ENCODE measurements at regions not wholly inside any gene's neighbourhood (a gene's known extent, or its start where the extent isn't known, plus 50 kb on each side); places are given as distances from the start of the nearest gene placed in this dataset.
A peak's percentile ranks its signal among the peaks of the same experiment; 100 is the strongest.
"Not testable (repeated sequence)": the region's sequence is repeated elsewhere in the genome, so short reads cannot be mapped to it uniquely, and the experiment has no call there.

DNA sequence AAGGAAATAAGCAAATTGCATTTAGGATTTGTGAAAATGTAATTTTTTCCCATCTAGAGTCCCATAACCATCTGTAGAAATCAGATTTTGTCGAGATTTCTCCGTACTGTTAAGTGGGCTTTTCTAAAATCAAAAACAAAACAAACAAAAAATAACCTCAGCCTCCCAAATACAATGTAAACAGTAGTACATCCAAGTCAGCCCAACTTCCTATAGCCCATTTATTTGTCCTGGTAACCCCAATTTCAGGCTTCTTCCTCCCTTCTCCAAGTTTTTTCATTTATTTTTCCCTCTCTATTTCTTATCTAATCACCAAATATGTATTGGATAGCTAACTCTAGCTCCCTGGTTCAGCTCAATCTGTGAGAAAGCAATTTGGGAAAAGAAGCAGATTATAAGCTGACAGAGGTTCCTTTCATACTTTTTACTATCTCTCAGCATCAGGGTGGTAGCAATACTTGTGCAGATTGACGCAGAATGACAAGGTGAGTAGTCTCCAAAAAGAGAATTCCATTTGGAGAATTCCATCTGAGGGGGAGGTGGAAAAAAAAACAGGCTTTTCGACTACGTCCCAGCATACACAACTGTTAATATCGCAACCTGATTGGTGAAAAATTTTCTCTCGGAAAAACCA lies 132.6 kb upstream of the BTN3A2 start:
- DNase-seq (ENCODE audit: low read depth in 2 of 3, low spot score in 1 of 3), result no peak

DNA sequence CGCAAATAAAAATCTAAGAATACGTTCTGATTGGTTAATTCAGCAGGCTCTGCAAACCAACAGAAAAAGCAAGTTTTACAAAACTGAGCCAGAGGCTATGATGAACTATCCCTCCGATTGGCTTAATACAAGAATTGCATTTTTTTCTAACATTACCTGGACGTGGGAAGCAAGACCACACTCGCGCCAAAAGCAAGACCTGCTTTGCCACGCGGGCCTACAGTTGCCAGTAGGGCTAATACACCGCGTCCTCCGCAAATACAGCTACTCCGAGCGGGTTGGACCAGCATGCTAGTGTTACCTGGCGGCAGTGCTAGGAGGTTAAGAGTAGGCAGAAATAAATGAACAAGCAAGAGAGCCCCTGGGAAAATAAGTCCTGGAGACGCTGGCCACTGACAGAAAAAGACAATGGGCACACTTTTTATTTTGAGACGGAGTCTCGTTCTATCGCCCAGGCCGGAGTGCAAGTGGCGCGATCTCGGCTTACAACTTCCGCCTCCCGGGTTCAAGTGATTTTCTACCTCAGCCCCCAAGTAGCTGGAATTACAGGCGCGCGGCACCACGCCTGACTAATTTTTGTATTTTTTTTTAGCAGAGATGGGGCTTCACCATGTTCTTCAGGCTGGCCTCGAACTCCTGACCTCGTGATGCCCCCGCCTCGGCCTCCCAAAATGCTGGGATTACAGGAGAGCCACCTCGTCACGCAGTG lies 131.9 kb upstream of the BTN3A2 start:
- peak in 2 of 3 donors; percentile 55 to 60 for DNase-seq (ENCODE audit: low read depth in 2 of 3, low spot score in 1 of 3)

DNA sequence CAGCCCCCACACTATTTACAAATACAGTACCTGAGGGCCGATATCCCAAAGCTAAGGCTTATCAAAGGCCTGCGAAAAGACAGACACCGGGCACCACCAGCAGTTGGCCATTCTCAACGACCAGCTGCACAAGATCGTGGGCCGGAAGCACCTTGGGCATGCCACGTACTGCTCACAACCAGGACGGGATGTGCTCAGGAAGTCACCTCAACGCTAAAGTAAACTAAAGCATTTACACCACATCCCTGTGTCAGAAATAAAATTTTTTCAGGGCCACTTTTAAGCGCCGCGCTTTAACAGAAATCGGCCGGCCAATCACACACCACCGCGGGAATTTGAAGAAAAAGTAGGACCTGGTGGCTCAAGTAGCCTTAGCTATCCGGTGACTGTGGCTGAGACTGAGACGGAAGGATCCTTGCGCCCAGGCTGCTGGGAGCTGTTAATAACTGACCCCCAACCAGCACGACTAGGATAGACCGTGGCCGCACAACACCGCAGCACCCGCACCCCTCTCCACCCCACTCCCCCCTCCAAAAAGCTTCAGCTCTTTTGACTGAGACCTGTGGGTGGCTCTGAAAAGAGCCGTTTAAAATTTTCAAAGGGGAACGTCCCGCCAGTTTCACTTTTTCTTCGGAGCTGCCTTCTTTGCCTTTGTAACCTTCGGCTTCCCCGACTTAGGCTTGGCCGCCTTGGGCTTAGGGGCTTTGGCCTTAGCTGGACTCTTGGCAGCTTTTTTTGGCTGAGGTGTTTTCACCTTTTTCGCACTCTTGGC lies 131.2 kb upstream of the BTN3A2 start:
- peak; percentile 53 to 79 (median 74) for DNase-seq (ENCODE audit: low read depth in 2 of 3, low spot score in 1 of 3)

DNA sequence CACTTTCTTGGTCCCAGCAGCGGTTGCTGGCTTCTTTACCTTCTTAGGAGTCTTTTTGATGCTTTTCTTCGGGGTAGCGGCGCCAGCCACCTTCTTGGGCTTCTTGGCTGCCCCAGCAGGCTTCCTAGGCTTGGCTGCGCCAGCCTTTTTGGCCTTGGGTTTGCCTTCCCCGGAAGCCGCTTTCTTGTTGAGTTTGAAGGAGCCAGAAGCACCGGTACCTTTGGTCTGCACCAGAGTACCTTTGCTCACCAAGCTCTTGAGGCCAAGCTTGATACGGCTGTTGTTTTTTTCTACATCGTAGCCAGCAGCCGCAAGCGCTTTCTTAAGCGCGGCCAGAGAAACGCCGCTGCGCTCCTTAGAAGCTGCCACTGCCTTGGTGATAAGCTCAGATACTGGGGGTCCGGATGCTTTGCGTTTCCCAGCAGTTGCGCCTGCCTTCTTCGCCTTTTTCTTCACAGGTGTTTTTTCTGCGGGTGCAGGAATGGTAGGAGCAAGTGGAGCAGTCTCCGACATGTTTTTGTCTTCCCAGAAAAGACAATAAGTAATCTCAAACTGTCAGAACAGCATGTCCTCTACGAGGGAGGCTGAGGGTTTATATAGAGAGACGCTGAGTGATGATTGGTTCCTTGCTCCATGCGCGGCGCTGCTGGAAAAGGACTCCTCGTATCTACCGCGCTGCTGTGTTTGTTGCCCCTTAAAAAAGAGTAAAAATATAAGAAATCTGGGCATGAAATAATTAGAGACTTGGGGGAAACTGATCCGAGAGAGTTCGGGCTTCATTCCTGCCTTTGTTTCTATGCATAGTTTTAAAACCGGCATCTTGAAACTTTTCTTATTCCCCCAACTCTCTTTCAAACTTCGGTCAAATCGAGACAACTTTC lies 130.3 kb upstream of the BTN3A2 start:
- peak; percentile 63 to 83 (median 66) for DNase-seq (ENCODE audit: low read depth in 2 of 3, low spot score in 1 of 3)

DNA sequence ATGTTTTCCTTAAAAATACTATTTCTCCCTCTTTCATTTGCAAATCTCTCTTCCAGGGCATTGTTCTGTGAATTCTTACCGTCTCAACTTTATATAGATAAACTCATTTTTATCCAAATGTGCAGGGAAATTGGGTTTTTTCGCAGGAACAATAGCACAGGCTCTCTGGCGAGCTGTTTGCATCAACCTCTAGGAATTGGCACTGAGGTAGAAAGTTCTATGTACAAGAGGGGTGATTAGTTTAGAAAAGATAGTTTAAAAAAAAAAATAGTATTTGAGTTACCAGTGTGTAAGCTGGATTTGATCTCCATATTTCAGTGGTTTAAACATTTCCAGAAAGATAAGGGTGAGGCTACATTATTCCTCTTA lies 129.7 kb upstream of the BTN3A2 start:
- DNase-seq (ENCODE audit: low read depth in 2 of 3, low spot score in 1 of 3), result no peak

DNA sequence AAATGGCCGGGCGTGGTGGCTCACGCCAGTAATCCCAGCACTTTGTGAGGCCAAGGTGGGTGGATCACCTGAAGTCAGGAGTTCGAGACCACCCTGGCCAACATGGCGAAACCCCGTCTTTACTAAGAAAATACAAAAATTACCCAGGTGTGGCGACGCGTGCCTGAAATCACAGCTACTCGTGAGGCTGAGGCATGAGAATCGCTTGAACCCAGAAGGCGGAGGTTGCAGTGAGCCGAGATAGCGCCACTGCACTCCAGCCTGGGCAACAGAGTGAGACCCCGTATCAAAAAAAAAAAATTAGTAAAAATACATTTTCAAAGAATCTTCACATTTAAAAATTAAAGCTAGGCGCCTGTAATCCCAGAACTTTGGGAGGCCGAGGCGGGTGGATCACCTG lies 125.6 kb upstream of the BTN3A2 start:
- DNase-seq (ENCODE audit: low read depth in 2 of 3, low spot score in 1 of 3), result not testable (repeated sequence)

DNA sequence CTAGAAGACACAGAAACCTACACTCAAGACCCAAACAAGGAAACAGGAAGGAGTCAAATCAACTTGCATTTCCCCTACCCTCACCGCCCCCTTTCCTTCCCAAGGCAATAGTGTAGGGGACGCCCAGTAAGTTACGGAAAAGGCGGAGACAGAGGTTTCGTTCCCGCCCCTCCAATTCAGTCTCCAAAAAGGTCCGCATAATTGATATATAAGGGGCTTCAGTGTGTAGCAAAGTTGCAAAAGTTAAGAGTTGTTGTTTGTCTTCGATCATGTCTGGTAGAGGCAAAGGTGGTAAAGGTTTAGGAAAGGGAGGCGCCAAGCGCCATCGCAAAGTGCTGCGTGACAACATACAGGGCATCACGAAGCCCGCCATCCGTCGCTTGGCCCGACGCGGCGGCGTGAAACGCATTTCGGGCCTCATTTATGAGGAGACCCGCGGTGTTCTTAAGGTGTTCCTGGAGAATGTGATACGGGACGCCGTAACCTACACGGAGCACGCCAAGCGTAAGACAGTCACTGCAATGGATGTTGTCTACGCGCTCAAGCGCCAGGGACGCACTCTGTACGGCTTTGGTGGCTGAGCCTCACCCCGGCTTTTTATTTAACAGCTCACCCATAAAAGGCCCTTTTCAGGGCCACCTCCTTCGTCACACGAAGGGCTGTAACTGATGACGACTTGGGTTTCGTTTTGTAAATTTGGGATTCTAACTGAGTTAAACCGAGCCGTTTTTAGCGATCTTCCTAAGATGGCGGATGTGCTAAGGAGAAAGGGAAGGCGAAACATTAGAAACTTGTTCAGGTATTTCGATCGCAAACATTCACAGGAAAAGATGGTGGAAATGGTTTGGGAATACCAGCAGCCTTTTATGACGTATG lies 124.6 kb upstream of the BTN3A2 start:
- peak; percentile 53 to 81 (median 66) for DNase-seq (ENCODE audit: low read depth in 2 of 3, low spot score in 1 of 3)

DNA sequence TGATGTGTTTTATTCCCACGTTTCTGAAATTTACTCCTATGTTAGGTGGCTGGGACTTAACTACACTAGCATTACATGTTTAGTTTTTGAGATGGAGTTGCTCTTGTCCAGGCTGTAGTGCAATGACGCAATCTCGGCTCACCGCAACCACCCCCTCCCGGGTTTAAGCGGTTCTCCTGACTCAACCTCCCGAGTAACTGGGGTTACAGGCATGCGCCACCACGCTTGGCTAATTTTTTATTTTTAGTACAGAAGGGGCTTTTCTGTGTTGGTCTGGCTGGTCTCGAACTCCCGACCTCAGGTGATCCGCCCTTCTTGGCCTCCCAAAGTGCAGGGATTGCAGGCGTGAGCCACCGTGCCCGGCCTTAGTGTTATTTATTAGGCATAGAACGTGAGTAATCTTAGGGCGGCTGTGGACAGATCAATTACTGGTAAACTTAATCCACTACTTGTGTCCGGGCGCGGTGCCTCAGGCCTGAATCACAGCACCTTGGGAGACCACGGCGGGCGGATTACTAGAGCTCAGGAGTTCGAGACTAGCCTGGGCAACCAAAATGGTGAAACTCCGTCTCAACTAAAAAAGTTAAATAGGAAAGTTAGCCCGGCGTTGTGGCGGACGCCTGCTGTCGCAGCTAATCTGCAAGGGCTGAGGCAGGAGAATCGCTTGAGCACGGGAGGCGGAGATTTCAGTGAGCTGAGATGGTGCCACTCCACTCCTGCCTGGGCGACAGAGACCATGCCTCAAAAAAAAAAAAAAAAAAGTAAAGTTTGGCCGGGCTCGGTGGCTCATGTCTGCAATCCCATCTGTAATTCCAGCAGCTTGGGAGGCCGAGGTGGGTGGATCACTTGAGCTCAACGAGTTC lies 123.7 kb upstream of the BTN3A2 start:
- DNase-seq (ENCODE audit: low read depth in 2 of 3, low spot score in 1 of 3), result peak in 2 of 3 donors; percentile 64 to 73

DNA sequence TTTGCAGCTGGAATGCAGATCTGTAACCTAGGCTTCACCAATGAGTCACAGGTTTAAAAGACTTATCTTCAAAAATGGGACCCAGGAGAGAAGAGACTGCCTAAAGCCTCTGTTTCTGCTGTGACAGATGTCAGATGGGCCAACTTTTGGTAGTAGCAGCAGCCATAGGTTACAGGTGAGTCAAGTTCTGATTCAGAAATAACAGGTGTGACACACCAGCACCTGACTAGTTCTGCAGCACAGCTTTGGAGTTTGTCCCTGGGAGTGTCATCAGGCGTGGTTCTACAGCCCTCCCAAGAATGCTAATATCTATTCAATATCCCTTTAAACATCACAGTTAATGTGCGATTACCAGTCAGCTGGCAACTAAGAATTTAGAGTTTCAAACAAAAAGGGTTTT lies 121.9 kb upstream of the BTN3A2 start:
- DNase-seq (ENCODE audit: low read depth in 2 of 3, low spot score in 1 of 3), result no peak

DNA sequence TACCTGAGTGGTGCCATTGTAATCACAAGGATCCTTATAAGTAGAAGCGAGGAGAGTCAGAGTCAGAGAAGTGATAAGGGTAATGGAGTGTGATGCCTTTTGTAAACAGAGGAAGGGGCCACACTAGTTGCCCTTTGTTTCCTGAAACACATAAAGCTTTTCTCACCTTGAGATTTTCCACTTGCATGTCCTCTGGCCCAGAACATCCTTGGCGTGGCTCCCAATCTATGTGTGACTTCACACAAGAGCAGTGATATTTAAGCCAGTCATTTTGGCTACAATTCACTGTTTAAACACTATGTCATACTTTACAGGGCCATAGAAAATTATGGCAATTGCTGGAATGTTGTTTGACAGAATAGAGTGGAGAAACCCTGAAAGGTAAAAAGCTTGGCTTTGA lies 121.2 kb upstream of the BTN3A2 start:
- no peak for DNase-seq (ENCODE audit: low read depth in 2 of 3, low spot score in 1 of 3)

DNA sequence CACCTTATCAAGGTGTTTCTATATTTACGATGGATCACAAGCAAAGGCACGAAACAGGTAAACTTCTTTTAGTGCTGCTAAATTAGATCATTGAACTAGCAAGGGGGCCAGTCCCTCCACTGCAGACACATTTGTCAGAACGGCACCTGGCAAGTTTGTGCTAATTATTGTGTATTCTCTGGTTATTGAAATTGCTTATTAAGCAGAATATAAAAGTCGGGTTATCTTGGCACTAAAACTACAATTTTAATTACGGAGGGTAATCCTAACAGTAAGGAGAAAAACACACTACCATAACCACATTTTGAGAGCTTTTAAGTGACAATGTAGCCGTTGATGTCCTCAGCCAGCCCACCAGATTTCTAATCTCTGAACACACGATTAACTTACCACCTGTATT lies 118.9 kb upstream of the BTN3A2 start:
- no peak for DNase-seq (ENCODE audit: low read depth in 2 of 3, low spot score in 1 of 3)

DNA sequence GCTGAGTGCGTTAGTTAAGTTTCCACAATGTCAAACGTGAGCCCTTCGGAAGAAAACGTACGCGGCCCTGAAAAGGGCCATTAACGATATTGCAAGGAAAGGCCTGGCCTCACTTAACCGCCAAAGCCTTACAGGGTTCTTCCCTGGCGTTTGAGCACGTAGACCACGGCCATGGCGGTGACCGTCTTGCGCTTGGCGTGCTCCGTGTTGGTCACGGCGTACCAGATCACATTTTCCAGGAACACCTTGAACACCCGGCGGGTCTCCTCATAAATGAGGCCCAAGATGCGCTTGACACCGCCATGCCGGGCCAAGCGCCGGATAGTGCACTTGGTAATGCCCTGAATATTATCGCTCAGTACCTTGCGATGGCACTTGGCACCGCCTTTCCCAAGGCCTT lies 118.4 kb upstream of the BTN3A2 start:
- no peak for DNase-seq (ENCODE audit: low read depth in 2 of 3, low spot score in 1 of 3)

DNA sequence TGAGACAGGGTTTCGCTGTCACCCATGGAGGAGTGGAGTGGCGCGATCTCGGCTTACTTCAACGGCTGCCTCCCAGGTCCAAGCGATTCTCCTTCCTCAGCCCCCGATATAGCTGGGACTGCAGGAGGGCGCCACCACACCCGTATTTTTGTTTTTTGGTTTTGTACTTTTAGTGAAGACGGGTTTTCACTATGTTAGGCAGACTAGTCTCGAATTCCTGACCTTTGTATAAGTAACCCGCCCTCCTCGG lies 115.4 kb upstream of the BTN3A2 start:
- peak in 1 of 3 donors; percentile 39 for DNase-seq (ENCODE audit: low read depth in 2 of 3, low spot score in 1 of 3)

DNA sequence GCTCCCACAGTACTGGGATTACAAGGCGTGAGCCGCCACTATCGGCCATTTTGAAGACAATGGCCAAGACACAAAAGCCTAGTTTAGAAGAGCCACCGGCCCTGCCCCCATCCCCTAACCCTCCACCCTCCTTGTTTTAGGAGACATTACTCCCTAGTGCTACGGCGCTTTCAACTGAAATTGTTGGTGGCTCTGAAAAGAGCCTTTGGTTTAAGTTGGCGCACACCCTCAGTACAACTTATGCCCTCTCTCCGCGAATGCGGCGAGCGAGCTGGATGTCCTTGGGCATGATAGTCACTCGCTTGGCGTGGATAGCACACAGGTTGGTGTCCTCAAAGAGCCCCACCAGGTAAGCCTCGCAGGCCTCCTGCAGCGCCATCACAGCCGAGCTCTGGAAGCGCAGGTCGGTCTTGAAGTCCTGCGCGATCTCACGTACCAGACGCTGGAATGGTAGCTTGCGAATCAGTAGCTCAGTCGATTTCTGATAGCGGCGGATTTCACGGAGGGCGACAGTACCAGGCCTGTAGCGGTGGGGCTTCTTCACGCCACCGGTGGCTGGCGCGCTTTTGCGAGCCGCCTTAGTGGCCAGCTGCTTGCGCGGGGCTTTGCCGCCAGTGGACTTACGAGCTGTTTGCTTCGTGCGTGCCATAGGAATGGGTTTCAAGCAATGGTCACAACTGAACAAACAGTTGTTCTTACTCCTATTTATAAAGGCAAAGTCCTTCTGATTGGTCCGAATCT lies 114.9 kb upstream of the BTN3A2 start:
- peak; percentile 59 to 65 (median 62) for DNase-seq (ENCODE audit: low read depth in 2 of 3, low spot score in 1 of 3)

DNA sequence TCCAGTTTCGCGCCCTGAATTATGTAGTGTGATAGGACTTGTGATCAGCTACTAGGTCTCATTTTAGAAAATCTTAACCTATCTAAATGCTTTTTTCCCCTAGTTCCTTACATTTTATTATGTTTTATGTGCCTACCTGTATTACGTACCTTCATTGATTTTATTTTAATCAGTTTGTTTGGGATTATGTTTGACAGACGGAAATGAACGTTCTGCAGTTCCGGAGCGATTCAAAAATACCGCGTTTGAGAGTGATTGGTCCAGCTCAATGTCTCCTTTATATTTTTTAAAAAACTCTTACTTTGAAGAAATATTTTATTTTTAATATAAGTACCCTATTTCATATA lies 114.3 kb upstream of the BTN3A2 start:
- no peak for DNase-seq (ENCODE audit: low read depth in 2 of 3, low spot score in 1 of 3)

DNA sequence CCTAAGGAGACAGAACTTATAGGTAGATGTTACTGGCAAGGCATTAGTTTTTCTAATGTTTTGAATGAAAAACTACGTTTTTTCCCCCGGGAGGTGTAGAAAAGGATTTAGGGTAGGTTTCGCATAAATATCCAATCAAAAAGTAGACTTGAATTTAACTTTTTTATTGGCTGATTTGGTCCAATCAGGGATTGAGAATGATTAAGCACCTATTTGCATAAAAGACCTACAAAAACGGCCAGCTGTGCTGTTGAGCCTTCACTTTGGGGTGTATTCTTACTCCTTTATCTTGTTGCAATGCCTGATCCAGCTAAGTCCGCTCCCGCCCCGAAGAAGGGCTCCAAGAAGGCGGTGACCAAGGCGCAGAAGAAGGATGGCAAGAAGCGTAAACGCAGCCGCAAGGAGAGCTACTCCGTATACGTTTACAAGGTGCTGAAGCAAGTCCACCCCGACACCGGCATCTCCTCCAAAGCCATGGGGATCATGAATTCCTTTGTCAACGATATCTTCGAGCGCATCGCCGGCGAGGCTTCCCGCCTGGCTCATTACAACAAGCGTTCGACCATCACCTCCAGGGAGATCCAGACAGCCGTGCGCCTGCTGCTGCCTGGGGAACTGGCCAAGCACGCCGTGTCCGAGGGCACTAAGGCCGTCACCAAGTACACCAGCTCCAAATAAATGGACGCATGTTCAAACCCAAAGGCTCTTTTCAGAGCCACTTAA lies 113.5 kb upstream of the BTN3A2 start:
- DNase-seq (ENCODE audit: low read depth in 2 of 3, low spot score in 1 of 3), result peak; percentile 51 to 64 (median 54)

DNA sequence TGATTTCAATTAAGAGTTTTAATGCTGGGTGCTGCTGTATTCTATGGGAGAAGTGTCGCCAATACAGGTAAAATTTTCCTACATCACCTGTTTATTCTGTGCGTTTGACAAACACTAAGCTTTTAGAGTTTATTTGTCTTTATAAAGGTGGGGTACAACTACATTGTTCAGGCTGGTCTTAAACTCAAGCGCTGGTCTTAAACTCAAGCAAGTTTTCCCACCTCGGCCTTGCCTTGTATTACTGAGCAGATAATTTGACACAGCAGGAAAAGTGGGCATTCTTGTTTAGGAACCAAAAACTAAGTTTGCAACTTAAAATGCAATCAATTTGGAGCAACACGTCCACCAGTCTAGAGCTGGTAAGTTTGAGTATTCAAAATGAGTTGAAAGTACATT lies 112.9 kb upstream of the BTN3A2 start:
- no peak for DNase-seq (ENCODE audit: low read depth in 2 of 3, low spot score in 1 of 3)

DNA sequence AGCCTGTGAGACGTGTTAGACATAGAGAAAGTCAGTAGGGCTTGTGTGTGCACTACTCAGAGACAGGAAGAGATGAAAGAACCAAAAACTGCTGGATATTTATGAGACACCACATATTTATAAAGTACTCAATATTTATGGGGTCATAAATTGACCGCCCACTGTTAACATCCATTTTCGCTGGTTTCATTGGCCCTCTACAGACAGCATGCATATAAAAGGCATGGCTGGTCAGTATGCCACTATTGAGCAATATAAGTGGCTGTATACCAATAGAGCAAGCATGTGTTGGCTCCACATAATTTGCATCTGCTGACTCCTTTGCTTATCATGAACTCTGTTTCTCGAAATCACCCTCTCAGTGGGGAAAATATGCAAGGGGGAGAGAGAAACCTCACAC lies 110.3 kb upstream of the BTN3A2 start:
- DNase-seq (ENCODE audit: low read depth in 2 of 3, low spot score in 1 of 3), result no peak
